ENCODE measurements at regions not wholly inside any gene's neighbourhood (a gene's known extent, or its start where the extent isn't known, plus 50 kb on each side); places are given as distances from the start of the nearest gene placed in this dataset.

- DNase-seq: no peak
These were observed 767.2 kb upstream of the SLC10A2 start for GRCh38 chr13:103833294-103833852.

GRCh38 chr13:103815619-103816018 is 749.4 kb upstream of the SLC10A2 start:
- DNase-seq: no peak

GRCh38 chr13:103812971-103813370 is 746.8 kb upstream of the SLC10A2 start:
- no peak for DNase-seq

- no peak for DNase-seq
These were observed 746.3 kb upstream of the SLC10A2 start for GRCh38 chr13:103812558-103812957.

- no peak for DNase-seq
These were observed 743.8 kb upstream of the SLC10A2 start for GRCh38 chr13:103810026-103810425.

GRCh38 chr13:103805771-103806170 is 739.6 kb upstream of the SLC10A2 start:
- no peak for DNase-seq

- peak in 2 of 3 experiments; percentile 54 to 66 for DNase-seq
These were observed 737.1 kb upstream of the SLC10A2 start for GRCh38 chr13:103803349-103803748.

- DNase-seq: peak in 2 of 3 experiments; percentile 63 to 69
These were observed 732.8 kb upstream of the SLC10A2 start for GRCh38 chr13:103799028-103799427.

GRCh38 chr13:103795892-103796478 is 729.8 kb upstream of the SLC10A2 start:
- DNase-seq: no peak

- no peak for DNase-seq
These were observed 728.3 kb upstream of the SLC10A2 start for GRCh38 chr13:103794526-103794925.

- DNase-seq: peak in 1 of 3 experiments; percentile 30
These were observed 721.9 kb upstream of the SLC10A2 start for GRCh38 chr13:103788061-103788652.

GRCh38 chr13:103772576-103772975 is 706.4 kb upstream of the SLC10A2 start:
- no peak for DNase-seq

- no peak for DNase-seq
These were observed 696.3 kb upstream of the SLC10A2 start for GRCh38 chr13:103762523-103762922.

GRCh38 chr13:103759361-103759760 is 693.1 kb upstream of the SLC10A2 start:
- no peak for DNase-seq

GRCh38 chr13:103758222-103758621 is 692.0 kb upstream of the SLC10A2 start:
- no peak for DNase-seq

- no peak for DNase-seq
These were observed 691.1 kb upstream of the SLC10A2 start for GRCh38 chr13:103757361-103757760.

- no peak for DNase-seq
These were observed 688.6 kb upstream of the SLC10A2 start for GRCh38 chr13:103754783-103755182.

- no peak for DNase-seq
These were observed 668.6 kb upstream of the SLC10A2 start for GRCh38 chr13:103734837-103735236.

GRCh38 chr13:103731959-103732358 is 665.7 kb upstream of the SLC10A2 start:
- DNase-seq: no peak

- DNase-seq: no peak
These were observed 664.2 kb upstream of the SLC10A2 start for GRCh38 chr13:103730407-103730806.

- DNase-seq: no peak
These were observed 660.6 kb upstream of the SLC10A2 start for GRCh38 chr13:103726808-103727207.

- DNase-seq: no peak
These were observed 650.5 kb upstream of the SLC10A2 start for GRCh38 chr13:103716718-103717117.

GRCh38 chr13:103715335-103715734 is 649.1 kb upstream of the SLC10A2 start:
- DNase-seq: no peak

GRCh38 chr13:103703246-103703645 is 637.0 kb upstream of the SLC10A2 start:
- no peak for DNase-seq

- DNase-seq: peak in 1 of 3 experiments; percentile 20
These were observed 631.8 kb upstream of the SLC10A2 start for GRCh38 chr13:103698000-103698399.

Measured in NCI-H1417 (cell line).